CD4-positive, CD25-positive, alpha-beta regulatory T cell (primary cell): ENCODE measurements at regions not wholly inside any gene's neighbourhood (a gene's known extent, or its start where the extent isn't known, plus 50 kb on each side); places are given as distances from the start of the nearest gene placed in this dataset.
"Not testable (repeated sequence)": the region's sequence is repeated elsewhere in the genome, so short reads cannot be mapped to it uniquely, and the experiment has no call there.

Experiments
- ATAC-seq, 2 donors: fragments of 150-1000 bp; cut with Tn5 transposase; one replicate each; pipeline ENCODE4 v1.10.0; 2021; ENCODE audit warnings: low read depth in 2 of 2, moderate number of reproducible peaks in 2 of 2, moderate library complexity in 1 of 2
- DNase-seq, 3 donors: peaks; one replicate each; pipeline versions ENCODE4 v3.0.0 to v3.0.0-alpha.2; 2012 to 2022; ENCODE audit warnings: mixed read lengths in 1 of 3
- H3K27ac ChIP-seq: one replicate; pipeline ENCODE4 v1.7.0; 2013; ENCODE audit warnings: mild to moderate bottlenecking, low read length; ENCODE audit not compliant: insufficient read depth, poor library complexity, severe bottlenecking
- H3K27me3 ChIP-seq: one replicate; pipeline ENCODE4 v1.7.0; 2013; ENCODE audit warnings: low read length; ENCODE audit not compliant: control insufficient read depth, insufficient read depth
- H3K36me3 ChIP-seq: one replicate; pipeline ENCODE4 v1.7.0; 2013; ENCODE audit warnings: mild to moderate bottlenecking, low read length, moderate library complexity; ENCODE audit not compliant: control insufficient read depth, insufficient read depth
- H3K4me1 ChIP-seq: 2 replicates; pipeline ENCODE4 v1.7.0; 2013; ENCODE audit warnings: mild to moderate bottlenecking, low read length; ENCODE audit not compliant: insufficient read depth, control insufficient read depth, poor library complexity, severe bottlenecking
- H3K4me3 ChIP-seq: one replicate; pipeline ENCODE4 v1.7.0; 2013; ENCODE audit warnings: low read depth, mild to moderate bottlenecking, low read length, moderate library complexity
- H3K9me3 ChIP-seq, 2 experiments: 1 replicate in 1 of 2; 2 replicates in 1 of 2; pipeline ENCODE4 v1.7.0; 2013; ENCODE audit warnings: low read length in 2 of 2, mild to moderate bottlenecking in 1 of 2, moderate library complexity in 1 of 2; ENCODE audit not compliant: control insufficient read depth in 2 of 2
- H3K27ac Mint-ChIP-seq, 3 donors: one replicate each; pipeline ENCODE4 v1.8.0; 2020 to 2022; ENCODE audit warnings: mild to moderate bottlenecking in 3 of 3, mixed read lengths in 3 of 3, moderate library complexity in 2 of 3
- H3K27me3 Mint-ChIP-seq: one replicate; pipeline ENCODE4 v1.8.0; 2022; ENCODE audit warnings: mild to moderate bottlenecking, mixed read lengths
- H3K36me3 Mint-ChIP-seq: one replicate; pipeline ENCODE4 v1.8.0; 2020; ENCODE audit warnings: mixed read lengths
- H3K4me1 Mint-ChIP-seq, 4 donors: one replicate each; pipeline ENCODE4 v1.8.0; 2020 to 2022; ENCODE audit warnings: mixed read lengths in 4 of 4, mild to moderate bottlenecking in 1 of 4
- H3K4me3 Mint-ChIP-seq, 4 donors: one replicate each; pipeline ENCODE4 v1.8.0; 2020 to 2022; ENCODE audit warnings: mild to moderate bottlenecking in 4 of 4, mixed read lengths in 4 of 4, moderate library complexity in 3 of 4
- H3K9me3 Mint-ChIP-seq, 7 donors: one replicate each; pipeline ENCODE4 v1.8.0; 2020 to 2022; ENCODE audit warnings: mixed read lengths in 7 of 7, mild to moderate bottlenecking in 3 of 7, moderate library complexity in 2 of 7

- no peak for ATAC-seq
- no peaks in the 10 kb centered on the region for H3K27me3 ChIP-seq
- no peaks in the 10 kb centered on the region for H3K4me1 Mint-ChIP-seq
Measured at GRCh38 chr2:208794288-208794975, 387.8 kb downstream of the PTH2R start.

DNA sequence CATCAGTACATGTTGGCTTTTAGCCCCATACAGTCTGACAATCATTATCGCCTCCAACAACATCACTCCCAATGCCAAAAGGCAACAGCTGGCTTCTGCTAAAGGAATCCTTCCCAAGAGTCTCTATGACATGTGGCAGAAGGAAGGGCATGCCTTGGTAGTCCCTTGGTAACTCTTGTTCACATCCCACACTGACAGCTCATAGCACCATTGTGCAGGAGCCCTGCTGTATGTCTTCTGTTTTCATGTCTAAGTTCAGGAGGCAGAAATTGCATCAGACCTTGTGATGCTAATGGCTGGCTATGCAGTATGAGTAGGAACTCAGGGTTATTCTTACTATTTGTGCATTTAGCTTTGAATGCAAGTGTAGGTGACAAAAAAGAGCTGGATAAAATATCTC, 392.1 kb downstream of the PTH2R start:
- Mint-ChIP-seq H3K27ac (no peak overlapping the region), H3K4me1 (no peaks in the 10 kb centered on the region), H3K36me3 (no peaks in the 10 kb centered on the region), H3K9me3 (peaks cover 1 to 10% (median 5%) of the 10 kb centered on the region in 7 donors), H3K27me3 (no peaks in the 10 kb centered on the region), H3K4me3 (no peak overlapping the region)
- no peaks in the 10 kb centered on the region for H3K27me3 ChIP-seq
- ATAC-seq (peak in 1 of 2 donors; percentile 28), DNase-seq (no peak)
- no peaks in the 10 kb centered on the region for H3K4me1 ChIP-seq
- H3K4me3 ChIP-seq: no peak overlapping the region
- no peaks in the 10 kb centered on the region for H3K36me3 ChIP-seq
- H3K27ac ChIP-seq: no peak overlapping the region
- H3K9me3 ChIP-seq: no peaks in the 10 kb centered on the region

More at GRCh38 chr2:208794288-208794975, 387.8 kb downstream of the PTH2R start:
- no peak overlapping the region for H3K4me3 Mint-ChIP-seq
- no peak overlapping the region for H3K27ac ChIP-seq
- no peaks in the 10 kb centered on the region for H3K4me1 ChIP-seq
- no peaks in the 10 kb centered on the region for H3K27me3 Mint-ChIP-seq
- no peak overlapping the region for H3K27ac Mint-ChIP-seq
- H3K9me3 Mint-ChIP-seq: peaks cover 0 to 7% (median 3%) of the 10 kb centered on the region in 7 donors
- DNase-seq: no peak
- no peaks in the 10 kb centered on the region for H3K36me3 ChIP-seq
- H3K9me3 ChIP-seq: no peaks in the 10 kb centered on the region
- no peaks in the 10 kb centered on the region for H3K36me3 Mint-ChIP-seq
- no peak overlapping the region for H3K4me3 ChIP-seq

DNA sequence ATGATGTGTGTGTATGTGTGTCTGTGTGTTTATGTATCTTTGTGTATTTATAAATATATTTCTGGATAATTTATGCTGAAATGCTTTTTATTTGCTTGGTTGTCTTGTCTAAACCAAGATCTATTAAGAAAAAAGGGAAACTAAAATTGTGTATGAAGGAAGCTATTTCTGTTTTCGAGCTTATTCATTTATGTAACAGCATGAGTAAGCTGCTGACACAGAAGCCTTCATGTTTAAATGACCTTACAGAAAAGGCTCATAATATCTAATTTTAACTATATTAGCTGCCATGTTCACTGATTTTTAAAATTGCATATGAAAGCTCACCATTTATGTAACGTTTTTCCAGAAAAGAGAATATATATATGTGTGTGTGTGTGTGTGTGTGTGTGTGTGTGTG, 392.8 kb downstream of the PTH2R start:
- DNase-seq: no peak
- Histone ChIP-seq H3K27ac (no peak overlapping the region), H3K4me1 (no peaks in the 10 kb centered on the region), H3K4me3 (no peak overlapping the region), H3K9me3 (no peaks in the 10 kb centered on the region), H3K36me3 (no peaks in the 10 kb centered on the region), H3K27me3 (no peaks in the 10 kb centered on the region)
- no peaks in the 10 kb centered on the region for H3K4me1 Mint-ChIP-seq
- no peak overlapping the region for H3K27ac Mint-ChIP-seq
- no peaks in the 10 kb centered on the region for H3K36me3 Mint-ChIP-seq
- H3K4me3 Mint-ChIP-seq: no peak overlapping the region
- ATAC-seq: no peak
- H3K27me3 Mint-ChIP-seq: no peaks in the 10 kb centered on the region
- peaks cover 1 to 10% (median 5%) of the 10 kb centered on the region in 7 donors for H3K9me3 Mint-ChIP-seq

GRCh38 chr2:208800887-208801286, 394.3 kb downstream of the PTH2R start:
- H3K4me1 ChIP-seq, ATAC-seq, H3K9me3 ChIP-seq, H3K27me3 ChIP-seq, H3K27me3 Mint-ChIP-seq, H3K27ac Mint-ChIP-seq, H3K4me3 Mint-ChIP-seq, H3K27ac ChIP-seq, H3K4me1 Mint-ChIP-seq, DNase-seq, H3K9me3 Mint-ChIP-seq, H3K36me3 Mint-ChIP-seq, H3K4me3 ChIP-seq, H3K36me3 ChIP-seq: not testable (repeated sequence)

DNA sequence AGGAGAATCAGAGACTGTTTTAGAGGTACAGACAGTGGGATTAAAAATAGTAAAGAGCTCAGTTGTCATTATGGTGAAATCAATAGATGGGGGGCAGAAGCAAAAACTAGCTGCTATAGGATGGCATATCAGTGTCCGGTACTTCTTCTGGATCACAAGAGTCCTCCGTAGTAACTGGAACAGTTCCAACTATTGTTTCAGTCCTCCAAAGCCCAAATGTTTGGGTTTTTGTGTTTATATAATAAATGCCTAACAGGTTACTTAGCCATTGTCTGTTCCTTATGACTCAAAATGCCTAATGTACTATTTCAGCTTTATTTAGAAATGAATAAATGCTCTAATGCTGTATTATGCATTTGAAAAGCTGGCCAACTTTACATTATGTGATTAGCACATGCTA, 401.2 kb downstream of the PTH2R start:
- ATAC-seq: no peak
- Histone ChIP-seq H3K4me1 (no peaks in the 10 kb centered on the region), H3K4me3 (no peak overlapping the region), H3K27me3 (no peaks in the 10 kb centered on the region), H3K9me3 (no peaks in the 10 kb centered on the region), H3K27ac (no peak overlapping the region), H3K36me3 (no peaks in the 10 kb centered on the region)
- H3K4me3 Mint-ChIP-seq: no peak overlapping the region
- no peaks in the 10 kb centered on the region for H3K36me3 Mint-ChIP-seq
- H3K9me3 Mint-ChIP-seq: peaks cover 0 to 8% (median 3%) of the 10 kb centered on the region in 7 donors
- H3K27ac Mint-ChIP-seq: no peak overlapping the region
- no peak for DNase-seq
- H3K27me3 Mint-ChIP-seq: no peaks in the 10 kb centered on the region
- H3K4me1 Mint-ChIP-seq: no peaks in the 10 kb centered on the region

DNA sequence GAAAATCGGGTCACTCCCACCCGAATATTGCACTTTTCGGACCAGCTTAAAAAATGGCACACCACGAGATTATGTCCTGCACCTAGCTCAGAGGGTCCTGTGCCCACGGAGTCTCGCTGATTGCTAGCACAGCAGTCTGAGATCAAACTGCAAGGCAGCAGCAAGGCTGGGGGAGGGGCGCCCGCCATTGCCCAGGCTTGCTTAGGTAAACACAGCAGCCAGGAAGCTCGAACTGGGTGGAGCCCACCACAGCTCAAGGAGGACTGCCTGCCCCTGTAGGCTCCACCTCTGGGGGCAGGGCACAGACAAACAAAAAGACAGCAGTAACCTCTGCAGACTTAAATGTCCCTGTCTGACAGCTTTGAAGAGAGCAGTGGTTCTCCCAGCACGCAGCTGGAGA, 405.3 kb downstream of the PTH2R start:
- not testable (repeated sequence) for H3K36me3 ChIP-seq, H3K4me1 ChIP-seq, H3K4me3 ChIP-seq, ATAC-seq, DNase-seq, H3K27me3 Mint-ChIP-seq, H3K36me3 Mint-ChIP-seq, H3K4me1 Mint-ChIP-seq, H3K27ac Mint-ChIP-seq, H3K27ac ChIP-seq, H3K27me3 ChIP-seq, H3K4me3 Mint-ChIP-seq, H3K9me3 ChIP-seq, H3K9me3 Mint-ChIP-seq

DNA sequence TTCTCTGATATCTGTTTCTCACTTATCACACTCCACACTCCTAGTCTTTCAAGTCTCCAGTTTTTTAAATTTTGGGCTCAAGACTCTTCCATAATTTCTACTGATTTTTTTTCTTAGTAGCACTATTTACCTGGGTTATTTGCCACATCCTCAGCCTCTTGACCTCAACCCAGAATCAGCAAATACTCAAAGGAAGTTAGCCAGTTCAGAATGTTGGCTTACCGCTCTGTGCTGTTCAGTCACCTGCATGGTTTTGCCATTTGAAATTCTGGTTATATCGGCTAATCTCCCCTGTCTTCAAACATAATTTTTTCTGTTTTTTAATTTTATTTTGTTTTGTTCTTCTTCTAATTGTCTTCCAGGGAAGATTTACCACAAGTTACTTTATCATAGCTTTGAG, 412.6 kb downstream of the PTH2R start:
- H3K36me3 ChIP-seq: no peaks in the 10 kb centered on the region
- no peak overlapping the region for H3K27ac ChIP-seq
- H3K4me1 Mint-ChIP-seq: no peaks in the 10 kb centered on the region
- H3K4me3 Mint-ChIP-seq: no peak overlapping the region
- no peak for DNase-seq
- H3K27me3 Mint-ChIP-seq: no peaks in the 10 kb centered on the region
- H3K36me3 Mint-ChIP-seq: no peaks in the 10 kb centered on the region
- H3K4me1 ChIP-seq: no peaks in the 10 kb centered on the region
- no peaks in the 10 kb centered on the region for H3K9me3 ChIP-seq
- ATAC-seq: no peak
- H3K9me3 Mint-ChIP-seq: peaks cover 0 to 3% (median 2%) of the 10 kb centered on the region in 7 donors
- H3K4me3 ChIP-seq: no peak overlapping the region
- no peaks in the 10 kb centered on the region for H3K27me3 ChIP-seq
- no peak overlapping the region for H3K27ac Mint-ChIP-seq

DNA sequence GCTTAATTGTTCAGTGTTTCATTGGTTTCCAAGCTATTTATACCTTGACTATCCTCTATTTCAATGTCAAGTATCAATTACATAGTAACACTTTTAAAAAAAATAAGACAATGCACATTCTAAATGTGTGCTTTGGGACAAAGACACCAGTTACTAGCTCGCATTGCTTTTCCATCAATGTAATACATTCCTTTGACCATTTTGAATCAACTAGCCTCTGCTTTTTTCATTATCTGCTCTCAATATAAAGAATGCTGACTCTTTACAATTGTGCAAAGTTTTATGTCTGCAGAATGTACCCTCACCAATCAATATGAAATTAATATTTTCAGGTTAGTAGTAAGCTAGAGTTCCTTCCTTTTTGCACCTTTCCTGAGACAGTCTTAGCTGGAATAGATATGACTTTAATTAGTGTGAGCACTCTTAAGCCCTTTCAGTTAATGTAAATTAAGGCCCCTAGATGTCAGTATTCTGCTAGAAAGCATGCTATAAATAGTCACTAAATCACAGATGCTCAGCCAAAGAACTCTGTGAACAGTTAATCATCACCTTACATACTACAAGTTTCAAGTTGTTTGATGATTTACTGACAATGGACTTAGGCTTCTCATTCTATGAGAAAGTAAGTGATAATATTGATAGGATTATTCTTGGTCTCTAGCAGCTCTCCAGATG, 413.6 kb downstream of the PTH2R start:
- H3K4me1 ChIP-seq: no peaks in the 10 kb centered on the region
- Mint-ChIP-seq H3K4me3 (no peak overlapping the region), H3K36me3 (no peaks in the 10 kb centered on the region), H3K4me1 (no peaks in the 10 kb centered on the region), H3K27me3 (no peaks in the 10 kb centered on the region), H3K9me3 (peaks cover 0 to 3% (median 2%) of the 10 kb centered on the region in 7 donors), H3K27ac (no peak overlapping the region)
- ATAC-seq (no peak), DNase-seq (no peak)
- H3K4me3 ChIP-seq: no peak overlapping the region
- no peaks in the 10 kb centered on the region for H3K27me3 ChIP-seq
- H3K9me3 ChIP-seq: no peaks in the 10 kb centered on the region
- H3K36me3 ChIP-seq: no peaks in the 10 kb centered on the region
- H3K27ac ChIP-seq: no peak overlapping the region
